Gastrocnemius medialis (tissue), 4 donors: ENCODE measurements at regions not wholly inside any gene's neighbourhood (a gene's known extent, or its start where the extent isn't known, plus 50 kb on each side); places are given as distances from the start of the nearest gene placed in this dataset.

Source experiments
- POLR2A ChIP-seq, 2 donors: fragments of 450-650 bp; IDR thresholded peaks; one replicate each; pipeline ENCODE4 v1.6.1; 2017; ENCODE audit warnings: antibody characterized with exemption in 2 of 2, mild to moderate bottlenecking in 2 of 2, moderate library complexity in 2 of 2
- TF ChIP-seq, protein P1 (sequence below), 5 experiments: fragments of 450-650 bp in 3 of 5; fragments of 200-600 bp in 2 of 5; sonication (generic) in 2 of 5; IDR thresholded peaks in 4 of 5; conservative IDR thresholded peaks in 1 of 5; 1 replicate in 4 of 5; 2 replicates in 1 of 5; pipeline ENCODE4 v1.5.1; 2016 to 2019; ENCODE audit warnings: antibody characterized with exemption in 5 of 5, mild to moderate bottlenecking in 3 of 5, moderate library complexity in 3 of 5

DNA sequence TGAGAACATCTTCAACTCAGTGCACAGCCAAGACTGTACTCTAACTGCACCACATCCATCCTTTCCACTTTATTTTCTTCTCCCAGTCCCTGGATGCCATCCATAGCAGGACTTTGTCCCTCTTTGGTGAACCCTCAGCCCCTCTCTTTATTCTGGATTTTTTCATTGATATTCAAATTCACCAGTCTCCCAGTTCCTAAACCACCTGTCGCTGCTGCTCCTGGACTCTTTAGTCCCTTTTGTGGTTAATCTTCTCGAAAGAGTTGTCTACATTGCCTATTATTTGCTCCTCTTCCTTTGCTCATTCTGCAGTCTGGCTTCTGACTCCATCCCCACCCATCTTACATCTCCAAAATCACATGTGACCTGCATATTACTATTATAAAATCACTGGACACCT, 59.4 kb upstream of the ZSWIM6 start:
- TF ChIP-seq, protein P1, sequence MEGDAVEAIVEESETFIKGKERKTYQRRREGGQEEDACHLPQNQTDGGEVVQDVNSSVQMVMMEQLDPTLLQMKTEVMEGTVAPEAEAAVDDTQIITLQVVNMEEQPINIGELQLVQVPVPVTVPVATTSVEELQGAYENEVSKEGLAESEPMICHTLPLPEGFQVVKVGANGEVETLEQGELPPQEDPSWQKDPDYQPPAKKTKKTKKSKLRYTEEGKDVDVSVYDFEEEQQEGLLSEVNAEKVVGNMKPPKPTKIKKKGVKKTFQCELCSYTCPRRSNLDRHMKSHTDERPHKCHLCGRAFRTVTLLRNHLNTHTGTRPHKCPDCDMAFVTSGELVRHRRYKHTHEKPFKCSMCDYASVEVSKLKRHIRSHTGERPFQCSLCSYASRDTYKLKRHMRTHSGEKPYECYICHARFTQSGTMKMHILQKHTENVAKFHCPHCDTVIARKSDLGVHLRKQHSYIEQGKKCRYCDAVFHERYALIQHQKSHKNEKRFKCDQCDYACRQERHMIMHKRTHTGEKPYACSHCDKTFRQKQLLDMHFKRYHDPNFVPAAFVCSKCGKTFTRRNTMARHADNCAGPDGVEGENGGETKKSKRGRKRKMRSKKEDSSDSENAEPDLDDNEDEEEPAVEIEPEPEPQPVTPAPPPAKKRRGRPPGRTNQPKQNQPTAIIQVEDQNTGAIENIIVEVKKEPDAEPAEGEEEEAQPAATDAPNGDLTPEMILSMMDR (IDR thresholded peaks at IDR 0.05 in 4 of 5, conservative IDR thresholded peaks at IDR 0.05 in 1 of 5) = no peak
- no peak for TF ChIP-seq POLR2A (IDR thresholded peaks at IDR 0.05)
